ENCODE measurements at regions not wholly inside any gene's neighbourhood (a gene's known extent, or its start where the extent isn't known, plus 50 kb on each side); places are given as distances from the start of the nearest gene placed in this dataset.

- Histone ChIP-seq H3K4me2 (ENCODE audit: low read length) (no peak overlapping the region), H3K36me3 (ENCODE audit: insufficient read depth, low read length) (no peaks in the 10 kb centered on the region), H3K4me1 (ENCODE audit: insufficient read depth, low read length, severe bottlenecking) (peaks cover 3% of the 10 kb centered on the region), H3K9me3 (ENCODE audit: low read length) (no peaks in the 10 kb centered on the region), H3K27ac (ENCODE audit: low read depth, low read length, poor library complexity, severe bottlenecking) (no peak overlapping the region), H4K20me1 (ENCODE audit: insufficient read depth, low read length) (no peaks in the 10 kb centered on the region), H3F3A (ENCODE audit: insufficient read depth, low read length) (no peaks in the 10 kb centered on the region), H3K9ac (ENCODE audit: low read length) (no peak overlapping the region), H3K9me2 (ENCODE audit: low read depth, low read length) (no peaks in the 10 kb centered on the region), H3K4me3 (ENCODE audit: low read depth, low read length, poor library complexity, severe bottlenecking) (no peak overlapping the region), H3K27me3 (ENCODE audit: insufficient read depth, low read length) (no peaks in the 10 kb centered on the region), H3K79me2 (ENCODE audit: insufficient read depth, low read length) (no peaks in the 10 kb centered on the region), H2AFZ (ENCODE audit: low read length) (no peak overlapping the region)
- TF ChIP-seq CTCF (IDR thresholded peaks at IDR 0.05; ENCODE audit: low read length) (no peak), EZH2 (IDR thresholded peaks at IDR 0.05; ENCODE audit: borderline replicate concordance, low read length) (no peak)
These were observed 134.8 kb downstream of the DYRK2 start for GRCh38 chr12:67783393-67783792.

GRCh38 chr12:67784831-67785230 lies 136.3 kb downstream of the DYRK2 start:
- no peaks in the 10 kb centered on the region for H3K9me3 ChIP-seq (ENCODE audit: low read length)
- no peaks in the 10 kb centered on the region for H3K27me3 ChIP-seq (ENCODE audit: insufficient read depth, low read length)
- no peaks in the 10 kb centered on the region for H3F3A ChIP-seq (ENCODE audit: insufficient read depth, low read length)
- no peaks in the 10 kb centered on the region for H3K79me2 ChIP-seq (ENCODE audit: insufficient read depth, low read length)
- H3K4me3 ChIP-seq (ENCODE audit: low read depth, low read length, poor library complexity, severe bottlenecking), result no peak overlapping the region
- H3K4me2 ChIP-seq (ENCODE audit: low read length), result no peak overlapping the region
- no peak for TF ChIP-seq EZH2 (IDR thresholded peaks at IDR 0.05; ENCODE audit: borderline replicate concordance, low read length)
- TF ChIP-seq CTCF (IDR thresholded peaks at IDR 0.05; ENCODE audit: low read length), result no peak
- H3K9ac ChIP-seq (ENCODE audit: low read length), result no peak overlapping the region
- no peak overlapping the region for H2AFZ ChIP-seq (ENCODE audit: low read length)
- H3K4me1 ChIP-seq (ENCODE audit: insufficient read depth, low read length, severe bottlenecking), result peaks cover 3% of the 10 kb centered on the region
- no peak overlapping the region for H3K27ac ChIP-seq (ENCODE audit: low read depth, low read length, poor library complexity, severe bottlenecking)
- H4K20me1 ChIP-seq (ENCODE audit: insufficient read depth, low read length), result no peaks in the 10 kb centered on the region
- H3K36me3 ChIP-seq (ENCODE audit: insufficient read depth, low read length), result no peaks in the 10 kb centered on the region
- H3K9me2 ChIP-seq (ENCODE audit: low read depth, low read length), result no peaks in the 10 kb centered on the region

GRCh38 chr12:67786086-67786485 lies 137.5 kb downstream of the DYRK2 start:
- no peaks in the 10 kb centered on the region for H3K9me3 ChIP-seq (ENCODE audit: low read length)
- no peaks in the 10 kb centered on the region for H3K79me2 ChIP-seq (ENCODE audit: insufficient read depth, low read length)
- H4K20me1 ChIP-seq (ENCODE audit: insufficient read depth, low read length), result no peaks in the 10 kb centered on the region
- no peak overlapping the region for H3K4me2 ChIP-seq (ENCODE audit: low read length)
- no peak overlapping the region for H2AFZ ChIP-seq (ENCODE audit: low read length)
- H3K9me2 ChIP-seq (ENCODE audit: low read depth, low read length), result no peaks in the 10 kb centered on the region
- no peaks in the 10 kb centered on the region for H3K36me3 ChIP-seq (ENCODE audit: insufficient read depth, low read length)
- TF ChIP-seq EZH2 (IDR thresholded peaks at IDR 0.05; ENCODE audit: borderline replicate concordance, low read length) (no peak), CTCF (IDR thresholded peaks at IDR 0.05; ENCODE audit: low read length) (no peak)
- peaks cover 3% of the 10 kb centered on the region for H3K4me1 ChIP-seq (ENCODE audit: insufficient read depth, low read length, severe bottlenecking)
- H3F3A ChIP-seq (ENCODE audit: insufficient read depth, low read length), result no peaks in the 10 kb centered on the region
- no peak overlapping the region for H3K9ac ChIP-seq (ENCODE audit: low read length)
- H3K27ac ChIP-seq (ENCODE audit: low read depth, low read length, poor library complexity, severe bottlenecking), result no peak overlapping the region
- no peak overlapping the region for H3K4me3 ChIP-seq (ENCODE audit: low read depth, low read length, poor library complexity, severe bottlenecking)
- H3K27me3 ChIP-seq (ENCODE audit: insufficient read depth, low read length), result no peaks in the 10 kb centered on the region

Measured in OCI-LY1 (cell line).